Ovary (tissue), 3 donors: ENCODE measurements at regions not wholly inside any gene's neighbourhood (a gene's known extent, or its start where the extent isn't known, plus 50 kb on each side); places are given as distances from the start of the nearest gene placed in this dataset.

ENCODE experiments used
- EP300 ChIP-seq: sonication (generic); formaldehyde crosslinking; IDR thresholded peaks from one replicate; pipeline ENCODE4 v1.6.1; 2017; ENCODE audit warnings: antibody characterized with exemption
- TF ChIP-seq, protein P1 (sequence below), 3 donors: fragments of 450-650 bp in 2 of 3; fragments of 200-600 bp in 1 of 3; IDR thresholded peaks; one replicate each; pipeline versions ENCODE4 v1.5.1 to v1.8.0; 2016 to 2022; ENCODE audit warnings: antibody characterized with exemption in 3 of 3, mild to moderate bottlenecking in 1 of 3
- donor health status: DM: no; HTN: no; CAD: no.

DNA sequence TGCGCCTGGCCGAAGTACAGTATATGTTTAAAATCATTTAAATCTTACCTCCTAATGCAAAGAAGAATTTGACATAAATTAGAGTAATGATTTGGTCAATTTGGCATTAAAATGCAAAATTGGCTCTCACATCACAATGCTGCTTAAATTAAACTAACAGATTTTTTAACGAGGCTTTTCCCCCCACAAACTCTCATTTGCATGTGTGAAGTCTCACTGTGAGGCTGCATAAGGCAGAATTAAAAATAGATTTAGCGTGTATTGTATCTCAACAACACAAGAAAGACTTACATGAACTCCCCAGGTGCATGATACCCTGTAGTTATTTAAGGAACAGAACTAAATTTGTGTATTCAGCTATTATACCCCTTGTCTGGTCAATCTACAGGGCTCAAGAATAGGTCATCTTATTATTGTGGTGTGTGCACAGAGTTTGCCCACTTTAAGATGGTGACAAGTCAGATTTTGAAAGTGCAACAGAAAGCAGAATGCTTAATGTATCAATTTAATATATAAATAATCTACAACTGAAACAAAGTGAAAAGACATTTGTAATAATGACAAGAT lies 897.9 kb downstream of the EPHA3 start:
- TF ChIP-seq, protein P1, sequence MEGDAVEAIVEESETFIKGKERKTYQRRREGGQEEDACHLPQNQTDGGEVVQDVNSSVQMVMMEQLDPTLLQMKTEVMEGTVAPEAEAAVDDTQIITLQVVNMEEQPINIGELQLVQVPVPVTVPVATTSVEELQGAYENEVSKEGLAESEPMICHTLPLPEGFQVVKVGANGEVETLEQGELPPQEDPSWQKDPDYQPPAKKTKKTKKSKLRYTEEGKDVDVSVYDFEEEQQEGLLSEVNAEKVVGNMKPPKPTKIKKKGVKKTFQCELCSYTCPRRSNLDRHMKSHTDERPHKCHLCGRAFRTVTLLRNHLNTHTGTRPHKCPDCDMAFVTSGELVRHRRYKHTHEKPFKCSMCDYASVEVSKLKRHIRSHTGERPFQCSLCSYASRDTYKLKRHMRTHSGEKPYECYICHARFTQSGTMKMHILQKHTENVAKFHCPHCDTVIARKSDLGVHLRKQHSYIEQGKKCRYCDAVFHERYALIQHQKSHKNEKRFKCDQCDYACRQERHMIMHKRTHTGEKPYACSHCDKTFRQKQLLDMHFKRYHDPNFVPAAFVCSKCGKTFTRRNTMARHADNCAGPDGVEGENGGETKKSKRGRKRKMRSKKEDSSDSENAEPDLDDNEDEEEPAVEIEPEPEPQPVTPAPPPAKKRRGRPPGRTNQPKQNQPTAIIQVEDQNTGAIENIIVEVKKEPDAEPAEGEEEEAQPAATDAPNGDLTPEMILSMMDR (IDR thresholded peaks at IDR 0.05), result no peak
- TF ChIP-seq EP300, result no peak
